Astrocyte (in vitro differentiated cells and primary cell): ENCODE measurements at regions not wholly inside any gene's neighbourhood (a gene's known extent, or its start where the extent isn't known, plus 50 kb on each side); places are given as distances from the start of the nearest gene placed in this dataset.

Source experiments
- DNase-seq: peaks from one replicate; pipeline ENCODE4 v3.0.0-alpha.2; 2010; ENCODE audit warnings: low read depth
- FAIRE-seq: peaks from 2 replicates; lab custom pipeline; 2011; peaks lifted over from hg19 to GRCh38; lab: Jason Lieb, UNC
- H2AFZ ChIP-seq: 2 replicates; pipeline ENCODE4 v1.6.0; 2012; ENCODE audit warnings: low read depth, low read length, inconsistent platforms
- H3K27ac ChIP-seq: 2 replicates; pipeline ENCODE4 v1.5.1; 2011; ENCODE audit warnings: low read depth, low read length, inconsistent platforms
- H3K27me3 ChIP-seq: 2 replicates; pipeline ENCODE4 v1.6.0; 2011; ENCODE audit warnings: low read length, inconsistent platforms; ENCODE audit not compliant: insufficient read depth
- H3K36me3 ChIP-seq: 2 replicates; pipeline ENCODE4 v1.5.1; 2011; ENCODE audit warnings: low read length, inconsistent platforms; ENCODE audit not compliant: insufficient read depth
- H3K4me1 ChIP-seq: 2 replicates; pipeline ENCODE4 v1.5.1; 2011; ENCODE audit warnings: low read length, inconsistent platforms; ENCODE audit not compliant: insufficient read depth
- H3K4me2 ChIP-seq: 2 replicates; pipeline ENCODE4 v1.6.0; 2012; ENCODE audit warnings: low read length, inconsistent platforms
- H3K4me3 ChIP-seq: 2 replicates; pipeline ENCODE4 v1.5.1; 2011; ENCODE audit warnings: low read depth, mild to moderate bottlenecking, low read length, inconsistent platforms; ENCODE audit not compliant: insufficient read depth
- H3K79me2 ChIP-seq: 2 replicates; pipeline ENCODE4 v1.6.0; 2012; ENCODE audit warnings: mild to moderate bottlenecking, low read length, inconsistent platforms; ENCODE audit not compliant: insufficient read depth
- H3K9ac ChIP-seq: 2 replicates; pipeline ENCODE4 v1.6.0; 2012; ENCODE audit warnings: mild to moderate bottlenecking, low read length, inconsistent platforms
- H3K9me3 ChIP-seq: 2 replicates; pipeline ENCODE4 v1.5.1; 2012; ENCODE audit warnings: low read depth, mild to moderate bottlenecking, low read length, inconsistent platforms; ENCODE audit not compliant: insufficient read depth
- H4K20me1 ChIP-seq: 2 replicates; pipeline ENCODE4 v1.6.0; 2012; ENCODE audit warnings: low read length, inconsistent platforms; ENCODE audit not compliant: insufficient read depth
- H3K27ac Mint-ChIP-seq: one replicate; pipeline ENCODE4 v1.8.0; 2021; ENCODE audit warnings: mild to moderate bottlenecking, mixed read lengths; ENCODE audit not compliant: unreplicated experiment
- H3K27me3 Mint-ChIP-seq: one replicate; pipeline ENCODE4 v1.8.0; 2021; ENCODE audit warnings: low read depth, mixed read lengths; ENCODE audit not compliant: unreplicated experiment
- H3K36me3 Mint-ChIP-seq: one replicate; pipeline ENCODE4 v1.8.0; 2021; ENCODE audit warnings: low read depth, mixed read lengths; ENCODE audit not compliant: unreplicated experiment
- H3K4me1 Mint-ChIP-seq: one replicate; pipeline ENCODE4 v1.8.0; 2021; ENCODE audit warnings: low read depth, mixed read lengths; ENCODE audit not compliant: unreplicated experiment
- H3K4me3 Mint-ChIP-seq: one replicate; pipeline ENCODE4 v1.8.0; 2021; ENCODE audit warnings: mild to moderate bottlenecking, moderate library complexity, mixed read lengths; ENCODE audit not compliant: unreplicated experiment
- H3K9me3 Mint-ChIP-seq: one replicate; pipeline ENCODE4 v1.8.0; 2021; ENCODE audit warnings: mild to moderate bottlenecking, mixed read lengths; ENCODE audit not compliant: unreplicated experiment
- EZH2 ChIP-seq: IDR thresholded peaks from 2 replicates; pipeline ENCODE4 v1.6.1; 2012; ENCODE audit warnings: mild to moderate bottlenecking, low read length, inconsistent platforms; ENCODE audit not compliant: insufficient read depth
- TF ChIP-seq, protein P1 (sequence below): IDR thresholded peaks from 2 replicates; pipeline ENCODE4 v1.5.1; 2011; ENCODE audit warnings: low read depth, mild to moderate bottlenecking, inconsistent platforms, low read length, moderate library complexity; ENCODE audit not compliant: insufficient read depth

- DNase-seq (no peak), FAIRE-seq (no peak)
- H3K27ac Mint-ChIP-seq, result no peak overlapping the region
- Histone ChIP-seq H4K20me1 (no peaks in the 10 kb centered on the region), H3K4me2 (no peak overlapping the region), H3K9me3 (no peaks in the 10 kb centered on the region), H3K27me3 (no peaks in the 10 kb centered on the region), H3K9ac (no peak overlapping the region), H3K27ac (no peak overlapping the region), H3K4me3 (no peak overlapping the region), H2AFZ (no peak overlapping the region), H3K36me3 (no peaks in the 10 kb centered on the region), H3K79me2 (no peaks in the 10 kb centered on the region), H3K4me1 (no peaks in the 10 kb centered on the region)
- no peaks in the 10 kb centered on the region for H3K36me3 Mint-ChIP-seq
- no peaks in the 10 kb centered on the region for H3K4me1 Mint-ChIP-seq
- H3K4me3 Mint-ChIP-seq, result no peak overlapping the region
- TF ChIP-seq, protein P1, sequence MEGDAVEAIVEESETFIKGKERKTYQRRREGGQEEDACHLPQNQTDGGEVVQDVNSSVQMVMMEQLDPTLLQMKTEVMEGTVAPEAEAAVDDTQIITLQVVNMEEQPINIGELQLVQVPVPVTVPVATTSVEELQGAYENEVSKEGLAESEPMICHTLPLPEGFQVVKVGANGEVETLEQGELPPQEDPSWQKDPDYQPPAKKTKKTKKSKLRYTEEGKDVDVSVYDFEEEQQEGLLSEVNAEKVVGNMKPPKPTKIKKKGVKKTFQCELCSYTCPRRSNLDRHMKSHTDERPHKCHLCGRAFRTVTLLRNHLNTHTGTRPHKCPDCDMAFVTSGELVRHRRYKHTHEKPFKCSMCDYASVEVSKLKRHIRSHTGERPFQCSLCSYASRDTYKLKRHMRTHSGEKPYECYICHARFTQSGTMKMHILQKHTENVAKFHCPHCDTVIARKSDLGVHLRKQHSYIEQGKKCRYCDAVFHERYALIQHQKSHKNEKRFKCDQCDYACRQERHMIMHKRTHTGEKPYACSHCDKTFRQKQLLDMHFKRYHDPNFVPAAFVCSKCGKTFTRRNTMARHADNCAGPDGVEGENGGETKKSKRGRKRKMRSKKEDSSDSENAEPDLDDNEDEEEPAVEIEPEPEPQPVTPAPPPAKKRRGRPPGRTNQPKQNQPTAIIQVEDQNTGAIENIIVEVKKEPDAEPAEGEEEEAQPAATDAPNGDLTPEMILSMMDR, result no peak
- no peak for TF ChIP-seq EZH2
- H3K9me3 Mint-ChIP-seq, result no peaks in the 10 kb centered on the region
- H3K27me3 Mint-ChIP-seq, result no peaks in the 10 kb centered on the region
Observed at GRCh38 chr16:59238246-59238645, 504.1 kb upstream of the GOT2 start.

- FAIRE-seq (no peak), DNase-seq (no peak)
- Mint-ChIP-seq H3K36me3 (no peaks in the 10 kb centered on the region), H3K9me3 (peaks cover 4% of the 10 kb centered on the region), H3K4me3 (no peak overlapping the region), H3K27ac (no peak overlapping the region), H3K4me1 (no peaks in the 10 kb centered on the region), H3K27me3 (no peaks in the 10 kb centered on the region)
- Histone ChIP-seq H3K27me3 (no peaks in the 10 kb centered on the region), H4K20me1 (no peaks in the 10 kb centered on the region), H3K4me3 (no peak overlapping the region), H3K79me2 (no peaks in the 10 kb centered on the region), H3K9ac (no peak overlapping the region), H3K36me3 (no peaks in the 10 kb centered on the region), H3K4me2 (no peak overlapping the region), H3K27ac (no peak overlapping the region), H2AFZ (no peak overlapping the region), H3K4me1 (no peaks in the 10 kb centered on the region), H3K9me3 (no peaks in the 10 kb centered on the region)
- TF ChIP-seq, protein P1, result no peak
- no peak for TF ChIP-seq EZH2
Observed at GRCh38 chr16:59236804-59237458, 502.8 kb upstream of the GOT2 start.

GRCh38 chr16:59224401-59224800 lies 490.3 kb upstream of the GOT2 start:
- no peak overlapping the region for H3K4me3 ChIP-seq
- Mint-ChIP-seq H3K27me3 (no peaks in the 10 kb centered on the region), H3K4me1 (no peaks in the 10 kb centered on the region), H3K4me3 (no peak overlapping the region), H3K27ac (no peak overlapping the region), H3K9me3 (no peaks in the 10 kb centered on the region), H3K36me3 (no peaks in the 10 kb centered on the region)
- H3K27ac ChIP-seq, result no peak overlapping the region
- no peaks in the 10 kb centered on the region for H3K4me1 ChIP-seq
- no peaks in the 10 kb centered on the region for H3K27me3 ChIP-seq
- no peak overlapping the region for H3K9ac ChIP-seq
- no peaks in the 10 kb centered on the region for H3K36me3 ChIP-seq
- TF ChIP-seq EZH2, result no peak
- TF ChIP-seq, protein P1, result no peak
- no peaks in the 10 kb centered on the region for H4K20me1 ChIP-seq
- no peak overlapping the region for H2AFZ ChIP-seq
- FAIRE-seq (no peak), DNase-seq (peak; percentile 25)
- no peak overlapping the region for H3K4me2 ChIP-seq
- H3K9me3 ChIP-seq, result no peaks in the 10 kb centered on the region
- no peaks in the 10 kb centered on the region for H3K79me2 ChIP-seq
